H1 (cell line): ENCODE measurements at regions not wholly inside any gene's neighbourhood (a gene's known extent, or its start where the extent isn't known, plus 50 kb on each side); places are given as distances from the start of the nearest gene placed in this dataset.

Experiments
- CTCF ChIA-PET: fragments of 300-600 bp; sonication (Branson Sonifier 250); formaldehyde crosslinking; loops from one replicate; lab custom pipeline; 2021; ENCODE audit not compliant: partially characterized antibody; lab: Charles Lee
- POLR2A ChIA-PET: fragments of 300-600 bp; sonication (Branson Sonifier 250); formaldehyde crosslinking; loops from one replicate; lab custom pipeline; 2021; ENCODE audit warnings: inconsistent platforms; ENCODE audit not compliant: partially characterized antibody; lab: Charles Lee
- DNase-seq, 2 experiments: peaks; one replicate each; pipeline versions ENCODE4 v3.0.0 to v3.0.0-alpha.2; 2010 to 2022; ENCODE audit warnings: low spot score in 2 of 2, low read depth in 1 of 2, mixed read lengths in 1 of 2
- FAIRE-seq: peaks from 2 replicates; lab custom pipeline; 2011; peaks lifted over from hg19 to GRCh38; lab: Jason Lieb, UNC
- H2AFZ ChIP-seq: 2 replicates; pipeline ENCODE4 v1.8.1; 2012; ENCODE audit warnings: low read length, inconsistent platforms
- H2AK5ac ChIP-seq: 2 replicates; pipeline ENCODE4 v1.6.1; 2013; ENCODE audit warnings: low read depth, low read length
- H2BK120ac ChIP-seq: replicated peaks from 2 replicates; pipeline ENCODE3; 2013; ENCODE audit warnings: low read depth, low read length, inconsistent platforms
- H2BK12ac ChIP-seq: 2 replicates; pipeline ENCODE4 v1.6.1; 2013; ENCODE audit warnings: low read depth, low read length
- H2BK15ac ChIP-seq: 2 replicates; pipeline ENCODE4 v1.6.1; 2013; ENCODE audit warnings: low read length
- H2BK20ac ChIP-seq: 2 replicates; pipeline ENCODE4 v1.6.1; 2013; ENCODE audit warnings: low read length
- H2BK5ac ChIP-seq: 2 replicates; pipeline ENCODE4 v1.6.1; 2013; ENCODE audit warnings: low read depth, low read length
- H3K14ac ChIP-seq: 2 replicates; pipeline ENCODE4 v1.6.1; 2013; ENCODE audit warnings: inconsistent platforms; ENCODE audit not compliant: insufficient read length
- H3K18ac ChIP-seq: 2 replicates; pipeline ENCODE4 v1.6.1; 2013; ENCODE audit warnings: low read length; ENCODE audit errors: extremely low read depth
- H3K23ac ChIP-seq: 2 replicates; pipeline ENCODE4 v1.6.1; 2013; ENCODE audit warnings: inconsistent platforms; ENCODE audit not compliant: insufficient read length
- H3K23me2 ChIP-seq: 2 replicates; pipeline ENCODE4 v1.6.1; 2013; ENCODE audit warnings: low read depth, low read length
- H3K27ac ChIP-seq: 2 replicates; pipeline ENCODE4 v1.6.1; 2011; ENCODE audit warnings: low read depth, low read length, inconsistent platforms
- H3K27me3 ChIP-seq, 4 experiments: replicated peaks in 1 of 4; 1 replicate in 1 of 4; 2 replicates in 3 of 4; pipeline versions ENCODE4 v1.6.1 to v1.8.1; 2011 to 2013; ENCODE audit warnings: low read length in 3 of 4, mild to moderate bottlenecking in 3 of 4, inconsistent platforms in 2 of 4, mixed read lengths in 2 of 4, moderate library complexity in 1 of 4; ENCODE audit not compliant: control insufficient read depth in 3 of 4, insufficient read depth in 3 of 4; ENCODE audit errors: extremely low read depth in 1 of 4
- H3K36me3 ChIP-seq, 4 experiments: 2 replicates each; pipeline versions ENCODE4 v1.6.1 to v1.8.1; 2011 to 2013; ENCODE audit warnings: mild to moderate bottlenecking in 4 of 4, low read length in 3 of 4, moderate library complexity in 2 of 4, control low read depth in 1 of 4, inconsistent platforms in 1 of 4; ENCODE audit not compliant: insufficient read depth in 4 of 4, control insufficient read depth in 2 of 4
- H3K4ac ChIP-seq: replicated peaks from 2 replicates; pipeline ENCODE3; 2013; ENCODE audit warnings: low read length, low read depth, mixed read lengths, inconsistent platforms; ENCODE audit not compliant: insufficient read length
- H3K4me1 ChIP-seq, 4 experiments: replicated peaks in 1 of 4; 1 replicate in 1 of 4; 2 replicates in 3 of 4; pipeline versions ENCODE4 v1.6.1 to v1.8.1; 2011 to 2013; ENCODE audit warnings: low read length in 3 of 4, inconsistent platforms in 2 of 4, mixed read lengths in 1 of 4; ENCODE audit not compliant: insufficient read depth in 4 of 4, control insufficient read depth in 3 of 4
- H3K4me2 ChIP-seq, 2 experiments: 2 replicates each; pipeline versions ENCODE4 v1.6.1 to v1.8.1; 2011 to 2013; ENCODE audit warnings: low read depth in 2 of 2, low read length in 2 of 2, control low read depth in 1 of 2, inconsistent platforms in 1 of 2, mild to moderate bottlenecking in 1 of 2; ENCODE audit not compliant: insufficient read depth in 1 of 2
- H3K4me3 ChIP-seq, 4 experiments: fragments of 200-600, 300-600 bp in 1 of 4; sonication (generic), shearing (Covaris generic), sonication (Bioruptor Twin) in 1 of 4; 2 replicates each; pipeline versions ENCODE4 v1.5.1 to v1.8.1; 2011 to 2016; ENCODE audit warnings: low read length in 4 of 4, low read depth in 3 of 4, control low read depth in 2 of 4, inconsistent platforms in 2 of 4, mild to moderate bottlenecking in 2 of 4, mixed read lengths in 1 of 4, moderate library complexity in 1 of 4; ENCODE audit not compliant: insufficient read depth in 2 of 4; ENCODE audit errors: extremely low read depth in 1 of 4
- H3K56ac ChIP-seq: replicated peaks from 2 replicates; pipeline ENCODE3; 2013; ENCODE audit warnings: low read depth, mild to moderate bottlenecking, mixed read lengths, low read length, inconsistent platforms; ENCODE audit not compliant: insufficient read length
- H3K79me1 ChIP-seq: 2 replicates; pipeline ENCODE4 v1.6.1; 2013; ENCODE audit warnings: low read depth, low read length, control low read depth
- H3K79me2 ChIP-seq, 2 experiments: 2 replicates each; pipeline versions ENCODE4 v1.6.1 to v1.8.1; 2012 to 2013; ENCODE audit warnings: low read length in 2 of 2, mild to moderate bottlenecking in 2 of 2, inconsistent platforms in 1 of 2; ENCODE audit not compliant: insufficient read depth in 2 of 2, control insufficient read depth in 1 of 2
- H3K9ac ChIP-seq, 4 experiments: replicated peaks in 1 of 4; 1 replicate in 1 of 4; 2 replicates in 3 of 4; pipeline versions ENCODE4 v1.6.1 to v1.8.1; 2011 to 2013; ENCODE audit warnings: low read depth in 3 of 4, low read length in 3 of 4, control low read depth in 2 of 4, mild to moderate bottlenecking in 2 of 4, moderate library complexity in 2 of 4, inconsistent platforms in 1 of 4; ENCODE audit errors: extremely low read depth in 1 of 4
- H3K9me3 ChIP-seq, 2 experiments: 2 replicates each; pipeline versions ENCODE4 v1.6.1 to v1.8.1; 2012 to 2013; ENCODE audit warnings: mild to moderate bottlenecking in 2 of 2, moderate library complexity in 2 of 2, control low read depth in 1 of 2, inconsistent platforms in 1 of 2, low read depth in 1 of 2, low read length in 1 of 2, mixed read lengths in 1 of 2; ENCODE audit not compliant: insufficient read depth in 2 of 2
- H4K20me1 ChIP-seq, 2 experiments: replicated peaks in 1 of 2; 2 replicates each; pipeline versions ENCODE3 to v1.8.1; 2011 to 2013; ENCODE audit warnings: inconsistent platforms in 2 of 2, low read length in 2 of 2, mild to moderate bottlenecking in 1 of 2; ENCODE audit not compliant: insufficient read depth in 2 of 2, control insufficient read depth in 1 of 2
- H4K5ac ChIP-seq: 2 replicates; pipeline ENCODE4 v1.6.1; 2013; ENCODE audit warnings: low read length, low read depth, mixed read lengths, inconsistent platforms; ENCODE audit not compliant: insufficient read length
- H4K8ac ChIP-seq: 2 replicates; pipeline ENCODE4 v1.8.0; 2013; ENCODE audit warnings: mild to moderate bottlenecking, moderate library complexity, low read length, inconsistent platforms; ENCODE audit not compliant: insufficient read depth; ENCODE audit errors: extremely low read depth
- H4K91ac ChIP-seq: replicated peaks from 2 replicates; pipeline ENCODE3; 2013; ENCODE audit warnings: low read length, mixed read lengths, inconsistent platforms; ENCODE audit not compliant: insufficient read length
- ASH2L ChIP-seq: fragments of 200-600, 300-600 bp; sonication (generic); IDR thresholded peaks from one replicate; pipeline ENCODE4 v1.7.1; 2017; ENCODE audit warnings: low read length
- CHD1 ChIP-seq: IDR thresholded peaks from 2 replicates; pipeline ENCODE4 v1.6.1; 2012; ENCODE audit warnings: low read depth, low read length, improper control_type of control experiment
- CREB1 ChIP-seq: IDR thresholded peaks from 2 replicates; pipeline ENCODE4 v1.6.1; 2012; ENCODE audit warnings: inconsistent platforms
- EP300 ChIP-seq, 2 experiments: IDR thresholded peaks; 1 replicate in 1 of 2; 2 replicates in 1 of 2; pipeline ENCODE4 v1.6.1; 2011 to 2012; ENCODE audit warnings: low read depth in 2 of 2, low read length in 2 of 2, mild to moderate bottlenecking in 2 of 2, borderline replicate concordance in 1 of 2, inconsistent platforms in 1 of 2, moderate library complexity in 1 of 2
- EZH2 ChIP-seq: fragments of 200-600 bp; sonication (generic); IDR thresholded peaks from 2 replicates; pipeline ENCODE4 v1.7.1; 2012; ENCODE audit warnings: low read depth, mild to moderate bottlenecking, moderate library complexity, low read length, inconsistent platforms; ENCODE audit not compliant: severe bottlenecking
- FOSL1 ChIP-seq: IDR thresholded peaks from 2 replicates; pipeline ENCODE4 v1.6.1; 2011; ENCODE audit warnings: mild to moderate bottlenecking, low read depth, low read length, moderate library complexity; ENCODE audit not compliant: insufficient read depth
- GTF2F1 ChIP-seq: IDR thresholded peaks from 2 replicates; pipeline ENCODE4 v1.6.1; 2012; ENCODE audit warnings: low read depth, low read length, improper control_type of control experiment, borderline replicate concordance
- RAD21 ChIP-seq, 2 experiments: IDR thresholded peaks in 1 of 2; conservative IDR thresholded peaks in 1 of 2; 2 replicates each; pipeline ENCODE4 v1.6.1; 2011; ENCODE audit warnings: low read depth in 2 of 2, low read length in 2 of 2, improper control_type of control experiment in 1 of 2, inconsistent platforms in 1 of 2, mild to moderate bottlenecking in 1 of 2, moderate library complexity in 1 of 2
- RXRA ChIP-seq: IDR thresholded peaks from 2 replicates; pipeline ENCODE4 v1.6.1; 2011; ENCODE audit warnings: low read depth, mild to moderate bottlenecking, low read length, moderate library complexity; ENCODE audit not compliant: insufficient read depth
- SIRT6 ChIP-seq: IDR thresholded peaks from one replicate; pipeline ENCODE4 v1.7.1; 2012; ENCODE audit warnings: low read length, inconsistent platforms
- SIX5 ChIP-seq: IDR thresholded peaks from 2 replicates; pipeline ENCODE4 v1.6.1; 2011; ENCODE audit warnings: mild to moderate bottlenecking, low read depth, low read length
- SP2 ChIP-seq: IDR thresholded peaks from 2 replicates; pipeline ENCODE4 v1.6.1; 2012; ENCODE audit warnings: mild to moderate bottlenecking, low read length, inconsistent platforms
- TAF1 ChIP-seq: IDR thresholded peaks from 2 replicates; pipeline ENCODE4 v1.6.1; 2011; ENCODE audit warnings: mild to moderate bottlenecking, low read depth, low read length
- WGBS, 2 experiments: shearing (Covaris generic) in 1 of 2; methylation state at CpG; one replicate each; pipeline versions ENCODE4 v1.1.6 to v1.1.7; 2013 to 2015; ENCODE audit warnings: low lambda C conversion rate in 2 of 2, mixed read lengths in 2 of 2, inconsistent platforms in 1 of 2, low coverage in 1 of 2, missing lambda C conversion rate in 1 of 2; ENCODE audit not compliant: insufficient replicate concordance in 2 of 2, insufficient coverage in 1 of 2, insufficient read length in 1 of 2; ENCODE audit errors: extremely low coverage in 1 of 2, missing lambda C conversion rate in 1 of 2; 5-methylcytosine and 5-hydroxymethylcytosine counted together
- TF ChIP-seq, protein P1 (sequence below): IDR thresholded peaks from 2 replicates; pipeline ENCODE4 v1.6.1; 2012; ENCODE audit warnings: low read length, inconsistent platforms

DNA sequence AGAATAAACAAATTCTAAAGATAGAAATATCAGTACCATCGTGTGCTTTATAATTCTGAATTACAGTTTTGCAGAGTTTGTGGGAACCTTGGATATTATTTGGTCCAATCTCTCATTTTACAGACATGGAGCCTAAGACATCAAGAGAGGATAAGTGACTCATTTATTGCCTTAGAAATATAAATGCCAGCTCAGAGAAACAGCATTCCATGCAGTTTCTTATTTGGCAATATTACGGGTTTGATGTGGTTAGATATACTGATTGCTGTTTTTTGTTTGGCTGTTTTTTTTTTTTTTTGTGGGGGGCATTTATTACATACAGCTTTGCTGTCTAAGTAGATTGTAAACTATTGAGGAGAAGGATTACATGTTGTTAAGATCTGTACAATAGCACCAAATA is 1241.1 kb upstream of the LRRTM1 start:
- WGBS, 2 experiments: 85% methylated on average over 2 of the region's 2 CpGs; no CpG with 5 or more reads in 1 of the 2 experiments
- H3K4ac ChIP-seq: no peak overlapping the region
- no peak overlapping the region for H2BK12ac ChIP-seq
- no peak overlapping the region for H3K14ac ChIP-seq
- no peaks in the 10 kb centered on the region for H3K79me1 ChIP-seq
- H4K8ac ChIP-seq: no peak overlapping the region
- H3K23me2 ChIP-seq: no peaks in the 10 kb centered on the region
- FAIRE-seq (no peak), DNase-seq (no peak)
- no peak overlapping the region for H3K56ac ChIP-seq
- H2AK5ac ChIP-seq: no peak overlapping the region
- no peaks in the 10 kb centered on the region for H3K4me1 ChIP-seq
- H3K36me3 ChIP-seq: no peaks in the 10 kb centered on the region
- H3K18ac ChIP-seq: no peak overlapping the region
- H3K79me2 ChIP-seq: no peaks in the 10 kb centered on the region
- no peak overlapping the region for H3K23ac ChIP-seq
- H3K4me2 ChIP-seq: no peak overlapping the region
- H2BK120ac ChIP-seq: no peak overlapping the region
- H3K4me3 ChIP-seq: no peak overlapping the region
- no peak overlapping the region for H2AFZ ChIP-seq
- H2BK5ac ChIP-seq: no peak overlapping the region
- H4K20me1 ChIP-seq: no peaks in the 10 kb centered on the region
- no peak overlapping the region for H3K9ac ChIP-seq
- no peak overlapping the region for H3K27ac ChIP-seq
- H3K9me3 ChIP-seq: no peaks in the 10 kb centered on the region
- H2BK20ac ChIP-seq: no peak overlapping the region
- no peak overlapping the region for H4K5ac ChIP-seq
- CTCF ChIA-PET: no interaction called here
- POLR2A ChIA-PET: no interaction called here
- no peaks in the 10 kb centered on the region for H3K27me3 ChIP-seq
- no peak overlapping the region for H4K91ac ChIP-seq
- no peak overlapping the region for H2BK15ac ChIP-seq
- TF ChIP-seq EP300 (IDR thresholded peaks at IDR 0.05; ENCODE audit: borderline replicate concordance in 1 of 2, low read depth in 2 of 2, low read length in 2 of 2) (no peak), EZH2 (no peak), RXRA (no peak), CREB1 (no peak), FOSL1 (no peak), SIRT6 (no peak), ASH2L (no peak), TAF1 (no peak), CHD1 (no peak), RAD21 (IDR thresholded peaks at IDR 0.05 in 1 of 2, conservative IDR thresholded peaks at IDR 0.05 in 1 of 2; ENCODE audit: low read depth in 2 of 2, low read length in 2 of 2) (no peak), GTF2F1 (no peak), SIX5 (no peak), SP2 (no peak)
- TF ChIP-seq, protein P1, sequence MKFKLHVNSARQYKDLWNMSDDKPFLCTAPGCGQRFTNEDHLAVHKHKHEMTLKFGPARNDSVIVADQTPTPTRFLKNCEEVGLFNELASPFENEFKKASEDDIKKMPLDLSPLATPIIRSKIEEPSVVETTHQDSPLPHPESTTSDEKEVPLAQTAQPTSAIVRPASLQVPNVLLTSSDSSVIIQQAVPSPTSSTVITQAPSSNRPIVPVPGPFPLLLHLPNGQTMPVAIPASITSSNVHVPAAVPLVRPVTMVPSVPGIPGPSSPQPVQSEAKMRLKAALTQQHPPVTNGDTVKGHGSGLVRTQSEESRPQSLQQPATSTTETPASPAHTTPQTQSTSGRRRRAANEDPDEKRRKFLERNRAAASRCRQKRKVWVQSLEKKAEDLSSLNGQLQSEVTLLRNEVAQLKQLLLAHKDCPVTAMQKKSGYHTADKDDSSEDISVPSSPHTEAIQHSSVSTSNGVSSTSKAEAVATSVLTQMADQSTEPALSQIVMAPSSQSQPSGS: no peak
